ENCODE measurements at regions not wholly inside any gene's neighbourhood (a gene's known extent, or its start where the extent isn't known, plus 50 kb on each side); places are given as distances from the start of the nearest gene placed in this dataset.

GRCh38 chr12:97300891-97301290 is 161.7 kb upstream of the RMST start:
- no peaks in the 10 kb centered on the region for H3K4me1 Mint-ChIP-seq
- H3K27me3 Mint-ChIP-seq (ENCODE audit: low read depth) = no peaks in the 10 kb centered on the region; the same call in 1 of the 2 replicates
- CTCF ChIA-PET = no interaction called here
- peaks cover 33% of the 10 kb centered on the region for H3K9me3 Mint-ChIP-seq
- TF ChIP-seq ZNF425 (CRISPR knock-in tag; conservative IDR thresholded peaks at IDR 0.05) = no peak
- TF ChIP-seq SMAD4 (CRISPR knock-in tag; IDR thresholded peaks at IDR 0.05) = no peak
- TF ChIP-seq GABPB1 (CRISPR knock-in tag; IDR thresholded peaks at IDR 0.05) = no peak
- no peak for TF ChIP-seq SOX15 (CRISPR knock-in tag; IDR thresholded peaks at IDR 0.05)
- no peak for TF ChIP-seq GRHL2 (CRISPR knock-in tag; IDR thresholded peaks at IDR 0.05; ENCODE audit: insufficient replicate concordance, severe bottlenecking)
- no peak for TF ChIP-seq MXD4 (CRISPR knock-in tag; IDR thresholded peaks at IDR 0.05; ENCODE audit: borderline replicate concordance)
- no peak for TF ChIP-seq ARID4B (CRISPR knock-in tag; IDR thresholded peaks at IDR 0.05; ENCODE audit: borderline replicate concordance)
- TF ChIP-seq NFE2L1 (CRISPR knock-in tag; IDR thresholded peaks at IDR 0.05) = no peak
- TF ChIP-seq ETV6 (CRISPR knock-in tag; IDR thresholded peaks at IDR 0.05) = no peak
- H3K27ac Mint-ChIP-seq = no peak overlapping the region
- no peak for ATAC-seq
- POLR2A ChIA-PET = no interaction called here
- H3K36me3 Mint-ChIP-seq = peaks cover 7% of the 10 kb centered on the region
- DNase-seq (ENCODE audit: low spot score) = no peak
- H3K4me3 Mint-ChIP-seq = no peak overlapping the region

- no peak for ATAC-seq
- H3K9me3 Mint-ChIP-seq = peaks cover 26% of the 10 kb centered on the region
- no peak for DNase-seq (ENCODE audit: low spot score)
- peaks cover under 1% of the 10 kb centered on the region; the same call in 1 of the 2 replicates for H3K36me3 Mint-ChIP-seq
- H3K27ac Mint-ChIP-seq = no peak overlapping the region
- H3K27me3 Mint-ChIP-seq (ENCODE audit: low read depth) = no peaks in the 10 kb centered on the region; the same call in 1 of the 2 replicates
- ChIA-PET CTCF (no interaction called here), POLR2A (no interaction called here)
- H3K4me3 Mint-ChIP-seq = no peak overlapping the region
- H3K4me1 Mint-ChIP-seq = peaks cover 2% of the 10 kb centered on the region; the same call in 1 of the 2 replicates
- no peak for TF ChIP-seq FOXJ3 (CRISPR knock-in tag; IDR thresholded peaks at IDR 0.05; ENCODE audit: borderline replicate concordance)
- no peak for TF ChIP-seq MAX (CRISPR knock-in tag; IDR thresholded peaks at IDR 0.05)
- no peak for TF ChIP-seq ELF4 (CRISPR knock-in tag; IDR thresholded peaks at IDR 0.05; ENCODE audit: low read depth)
- TF ChIP-seq MLX (CRISPR knock-in tag; IDR thresholded peaks at IDR 0.05) = no peak
- TF ChIP-seq E2F4 (CRISPR knock-in tag; IDR thresholded peaks at IDR 0.05; ENCODE audit: borderline replicate concordance, low read depth) = no peak
- no peak for TF ChIP-seq NFE2L1 (CRISPR knock-in tag; IDR thresholded peaks at IDR 0.05)
- no peak for TF ChIP-seq PRDM15 (CRISPR knock-in tag; IDR thresholded peaks at IDR 0.05)
- no peak for TF ChIP-seq EMX1 (CRISPR knock-in tag; IDR thresholded peaks at IDR 0.05)
- TF ChIP-seq KAT7 (CRISPR knock-in tag; IDR thresholded peaks at IDR 0.05; ENCODE audit: borderline replicate concordance) = no peak
- TF ChIP-seq ZNF671 (CRISPR knock-in tag; IDR thresholded peaks at IDR 0.05) = no peak
- no peak for TF ChIP-seq JAZF1 (CRISPR knock-in tag; IDR thresholded peaks at IDR 0.05)
- TF ChIP-seq CBFB (CRISPR knock-in tag; IDR thresholded peaks at IDR 0.05; ENCODE audit: low read depth) = no peak
- no peak for TF ChIP-seq FOXK1 (CRISPR knock-in tag; IDR thresholded peaks at IDR 0.05)
- TF ChIP-seq NFYB (CRISPR knock-in tag; conservative IDR thresholded peaks at IDR 0.05; ENCODE audit: low read depth) = no peak
These were observed 161.0 kb upstream of the RMST start for GRCh38 chr12:97301576-97301975.

All from WTC11 (cell line).